ENCODE measurements at regions not wholly inside any gene's neighbourhood (a gene's known extent, or its start where the extent isn't known, plus 50 kb on each side); places are given as distances from the start of the nearest gene placed in this dataset.

GRCh38 chr7:22944022-22944421, 69.9 kb downstream of the HYCC1 start:
- no peaks in the 10 kb centered on the region for H3K27me3 ChIP-seq (ENCODE audit: insufficient read depth, poor library complexity, severe bottlenecking)
- H3K27ac ChIP-seq (replicated peaks) = no peak overlapping the region
- H3K4me3 ChIP-seq (replicated peaks; ENCODE audit: insufficient read depth, low read length) = no peak overlapping the region
- TF ChIP-seq GABPA (IDR thresholded peaks at IDR 0.05; ENCODE audit: low read depth) (no peak), REST (IDR thresholded peaks at IDR 0.05; ENCODE audit: insufficient replicate concordance, low read depth) (peak; percentile 48)
- no peak for DNase-seq (ENCODE audit: low read depth in 1 of 2, low spot score in 1 of 2)

GRCh38 chr7:22942191-22942590, 71.7 kb downstream of the HYCC1 start:
- Histone ChIP-seq H3K4me3 (replicated peaks; ENCODE audit: insufficient read depth, low read length) (no peak overlapping the region), H3K27ac (replicated peaks) (no peak overlapping the region), H3K27me3 (ENCODE audit: insufficient read depth, poor library complexity, severe bottlenecking) (no peaks in the 10 kb centered on the region)
- TF ChIP-seq GABPA (IDR thresholded peaks at IDR 0.05; ENCODE audit: low read depth) (no peak), CTCF (IDR thresholded peaks at IDR 0.05; ENCODE audit: insufficient read depth, low read length) (no peak), SPI1 (IDR thresholded peaks at IDR 0.05; ENCODE audit: borderline replicate concordance, low read depth) (no peak)
- no peak for DNase-seq (ENCODE audit: low read depth in 1 of 2, low spot score in 1 of 2)

GRCh38 chr7:22939842-22940241, 74.1 kb downstream of the HYCC1 start:
- TF ChIP-seq GABPA (IDR thresholded peaks at IDR 0.05; ENCODE audit: low read depth) (no peak), REST (IDR thresholded peaks at IDR 0.05; ENCODE audit: insufficient replicate concordance, low read depth) (no peak), POLR2AphosphoS5 (IDR thresholded peaks at IDR 0.05; ENCODE audit: low read depth) (no peak), CTCF (IDR thresholded peaks at IDR 0.05; ENCODE audit: insufficient read depth, low read length) (no peak), SPI1 (IDR thresholded peaks at IDR 0.05; ENCODE audit: borderline replicate concordance, low read depth) (no peak)
- no peak overlapping the region for H3K4me3 ChIP-seq (replicated peaks; ENCODE audit: insufficient read depth, low read length)
- no peaks in the 10 kb centered on the region for H3K27me3 ChIP-seq (ENCODE audit: insufficient read depth, poor library complexity, severe bottlenecking)
- DNase-seq (ENCODE audit: low read depth in 1 of 2, low spot score in 1 of 2) = no peak
- H3K27ac ChIP-seq (replicated peaks) = no peak overlapping the region

GRCh38 chr7:22937946-22938345, 76.0 kb downstream of the HYCC1 start:
- TF ChIP-seq POLR2AphosphoS5 (IDR thresholded peaks at IDR 0.05; ENCODE audit: low read depth) (no peak), SPI1 (IDR thresholded peaks at IDR 0.05; ENCODE audit: borderline replicate concordance, low read depth) (no peak), GABPA (IDR thresholded peaks at IDR 0.05; ENCODE audit: low read depth) (no peak), REST (IDR thresholded peaks at IDR 0.05; ENCODE audit: insufficient replicate concordance, low read depth) (no peak), CTCF (IDR thresholded peaks at IDR 0.05; ENCODE audit: insufficient read depth, low read length) (no peak)
- H3K4me3 ChIP-seq (replicated peaks; ENCODE audit: insufficient read depth, low read length) = no peak overlapping the region
- H3K27me3 ChIP-seq (ENCODE audit: insufficient read depth, poor library complexity, severe bottlenecking) = no peaks in the 10 kb centered on the region
- no peak for DNase-seq (ENCODE audit: low read depth in 1 of 2, low spot score in 1 of 2)
- no peak overlapping the region for H3K27ac ChIP-seq (replicated peaks)

Measured in HL-60 (cell line).